B cell (primary cell): ENCODE measurements at regions not wholly inside any gene's neighbourhood (a gene's known extent, or its start where the extent isn't known, plus 50 kb on each side); places are given as distances from the start of the nearest gene placed in this dataset.

Experiments used
- EZH2 ChIP-seq: IDR thresholded peaks from 2 replicates; pipeline ENCODE4 v1.6.1; 2012; ENCODE audit warnings: borderline replicate concordance, low read depth, mild to moderate bottlenecking, moderate library complexity, low read length; ENCODE audit not compliant: insufficient read depth, poor library complexity, severe bottlenecking
- TF ChIP-seq, protein P1 (sequence below): fragments of 200-600 bp; IDR thresholded peaks from one replicate; pipeline ENCODE4 v1.8.0; 2022; ENCODE audit warnings: antibody characterized with exemption, mild to moderate bottlenecking

- TF ChIP-seq, protein P1, sequence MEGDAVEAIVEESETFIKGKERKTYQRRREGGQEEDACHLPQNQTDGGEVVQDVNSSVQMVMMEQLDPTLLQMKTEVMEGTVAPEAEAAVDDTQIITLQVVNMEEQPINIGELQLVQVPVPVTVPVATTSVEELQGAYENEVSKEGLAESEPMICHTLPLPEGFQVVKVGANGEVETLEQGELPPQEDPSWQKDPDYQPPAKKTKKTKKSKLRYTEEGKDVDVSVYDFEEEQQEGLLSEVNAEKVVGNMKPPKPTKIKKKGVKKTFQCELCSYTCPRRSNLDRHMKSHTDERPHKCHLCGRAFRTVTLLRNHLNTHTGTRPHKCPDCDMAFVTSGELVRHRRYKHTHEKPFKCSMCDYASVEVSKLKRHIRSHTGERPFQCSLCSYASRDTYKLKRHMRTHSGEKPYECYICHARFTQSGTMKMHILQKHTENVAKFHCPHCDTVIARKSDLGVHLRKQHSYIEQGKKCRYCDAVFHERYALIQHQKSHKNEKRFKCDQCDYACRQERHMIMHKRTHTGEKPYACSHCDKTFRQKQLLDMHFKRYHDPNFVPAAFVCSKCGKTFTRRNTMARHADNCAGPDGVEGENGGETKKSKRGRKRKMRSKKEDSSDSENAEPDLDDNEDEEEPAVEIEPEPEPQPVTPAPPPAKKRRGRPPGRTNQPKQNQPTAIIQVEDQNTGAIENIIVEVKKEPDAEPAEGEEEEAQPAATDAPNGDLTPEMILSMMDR: no peak
- no peak for TF ChIP-seq EZH2
These were observed 499.6 kb upstream of the GBE1 start for GRCh38 chr3:82261013-82261412.
